Uterus (tissue), 3 donors: ENCODE measurements at regions not wholly inside any gene's neighbourhood (a gene's known extent, or its start where the extent isn't known, plus 50 kb on each side); places are given as distances from the start of the nearest gene placed in this dataset.

Experiments
- DNase-seq, 2 donors: peaks; one replicate each; pipeline ENCODE4 v3.0.0-alpha.2; 2019 to 2020
- H3K27ac ChIP-seq, 2 donors: fragments of 200-600 bp; sonication (generic); 1 replicate in 1 of 2; 2 replicates in 1 of 2; pipeline ENCODE4 v1.5.1; 2016 to 2018
- H3K27me3 ChIP-seq, 2 donors: fragments of 200-600 bp; sonication (generic); one replicate each; pipeline ENCODE4 v1.5.1; 2018 to 2019; ENCODE audit warnings: control low read depth in 1 of 2
- H3K36me3 ChIP-seq, 2 donors: fragments of 200-600 bp; sonication (generic); one replicate each; pipeline ENCODE4 v1.5.1; 2019; ENCODE audit warnings: control low read depth in 1 of 2
- H3K4me1 ChIP-seq, 2 donors: fragments of 200-600 bp; sonication (generic); one replicate each; pipeline ENCODE4 v1.5.1; 2018 to 2019; ENCODE audit warnings: control low read depth in 1 of 2
- H3K4me3 ChIP-seq, 2 donors: fragments of 200-600 bp; sonication (generic); 1 replicate in 1 of 2; 2 replicates in 1 of 2; pipeline ENCODE4 v1.5.1; 2018 to 2019; ENCODE audit warnings: mild to moderate bottlenecking in 1 of 2
- H3K9me3 ChIP-seq, 2 donors: fragments of 200-600 bp; sonication (generic); one replicate each; pipeline ENCODE4 v1.5.1; 2019; ENCODE audit warnings: control low read depth in 1 of 2
- POLR2A ChIP-seq, 2 donors: fragments of 450-650 bp; IDR thresholded peaks; one replicate each; pipeline ENCODE4 v1.6.1; 2016; ENCODE audit warnings: antibody characterized with exemption in 2 of 2, mild to moderate bottlenecking in 1 of 2, moderate library complexity in 1 of 2
- intact Hi-C: fragments of 100-400 bp; cut with DNase I; formaldehyde crosslinking; loops from one replicate; pipeline ENCODE4 v1.15.1; 2023; ENCODE audit warnings: low total_unique reads
- TF ChIP-seq, protein P1 (sequence below), 4 experiments: fragments of 200-600 bp in 2 of 4; fragments of 450-650 bp in 2 of 4; sonication (generic) in 2 of 4; IDR thresholded peaks; one replicate each; pipeline ENCODE4 v1.5.1; 2016 to 2019; ENCODE audit warnings: antibody characterized with exemption in 4 of 4, mild to moderate bottlenecking in 2 of 4, moderate library complexity in 1 of 4
- donor health status: DM: yes; HTN: yes; CAD: no.

- no peak for DNase-seq
- intact Hi-C loops: no loop called here
- H3K4me3 ChIP-seq: no peak overlapping the region
- H3K9me3 ChIP-seq: no peaks in the 10 kb centered on the region
- no peaks in the 10 kb centered on the region for H3K36me3 ChIP-seq
- TF ChIP-seq, protein P1, sequence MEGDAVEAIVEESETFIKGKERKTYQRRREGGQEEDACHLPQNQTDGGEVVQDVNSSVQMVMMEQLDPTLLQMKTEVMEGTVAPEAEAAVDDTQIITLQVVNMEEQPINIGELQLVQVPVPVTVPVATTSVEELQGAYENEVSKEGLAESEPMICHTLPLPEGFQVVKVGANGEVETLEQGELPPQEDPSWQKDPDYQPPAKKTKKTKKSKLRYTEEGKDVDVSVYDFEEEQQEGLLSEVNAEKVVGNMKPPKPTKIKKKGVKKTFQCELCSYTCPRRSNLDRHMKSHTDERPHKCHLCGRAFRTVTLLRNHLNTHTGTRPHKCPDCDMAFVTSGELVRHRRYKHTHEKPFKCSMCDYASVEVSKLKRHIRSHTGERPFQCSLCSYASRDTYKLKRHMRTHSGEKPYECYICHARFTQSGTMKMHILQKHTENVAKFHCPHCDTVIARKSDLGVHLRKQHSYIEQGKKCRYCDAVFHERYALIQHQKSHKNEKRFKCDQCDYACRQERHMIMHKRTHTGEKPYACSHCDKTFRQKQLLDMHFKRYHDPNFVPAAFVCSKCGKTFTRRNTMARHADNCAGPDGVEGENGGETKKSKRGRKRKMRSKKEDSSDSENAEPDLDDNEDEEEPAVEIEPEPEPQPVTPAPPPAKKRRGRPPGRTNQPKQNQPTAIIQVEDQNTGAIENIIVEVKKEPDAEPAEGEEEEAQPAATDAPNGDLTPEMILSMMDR (IDR thresholded peaks at IDR 0.05): no peak
- TF ChIP-seq POLR2A (IDR thresholded peaks at IDR 0.05): no peak
- no peaks in the 10 kb centered on the region for H3K27me3 ChIP-seq
- no peaks in the 10 kb centered on the region for H3K4me1 ChIP-seq
- H3K27ac ChIP-seq: no peak overlapping the region
These were observed 165.0 kb upstream of the NCKAP5 start for GRCh38 chr2:133732982-133733900.

GRCh38 chr2:133733901-133734255 is 165.6 kb upstream of the NCKAP5 start:
- TF ChIP-seq, protein P1 (IDR thresholded peaks at IDR 0.05): no peak
- no peak for TF ChIP-seq POLR2A (IDR thresholded peaks at IDR 0.05)
- Histone ChIP-seq H3K4me1 (no peaks in the 10 kb centered on the region), H3K9me3 (no peaks in the 10 kb centered on the region), H3K27me3 (no peaks in the 10 kb centered on the region), H3K27ac (no peak overlapping the region), H3K36me3 (no peaks in the 10 kb centered on the region), H3K4me3 (no peak overlapping the region)
- intact Hi-C loops: no loop called here
- DNase-seq: no peak

DNA sequence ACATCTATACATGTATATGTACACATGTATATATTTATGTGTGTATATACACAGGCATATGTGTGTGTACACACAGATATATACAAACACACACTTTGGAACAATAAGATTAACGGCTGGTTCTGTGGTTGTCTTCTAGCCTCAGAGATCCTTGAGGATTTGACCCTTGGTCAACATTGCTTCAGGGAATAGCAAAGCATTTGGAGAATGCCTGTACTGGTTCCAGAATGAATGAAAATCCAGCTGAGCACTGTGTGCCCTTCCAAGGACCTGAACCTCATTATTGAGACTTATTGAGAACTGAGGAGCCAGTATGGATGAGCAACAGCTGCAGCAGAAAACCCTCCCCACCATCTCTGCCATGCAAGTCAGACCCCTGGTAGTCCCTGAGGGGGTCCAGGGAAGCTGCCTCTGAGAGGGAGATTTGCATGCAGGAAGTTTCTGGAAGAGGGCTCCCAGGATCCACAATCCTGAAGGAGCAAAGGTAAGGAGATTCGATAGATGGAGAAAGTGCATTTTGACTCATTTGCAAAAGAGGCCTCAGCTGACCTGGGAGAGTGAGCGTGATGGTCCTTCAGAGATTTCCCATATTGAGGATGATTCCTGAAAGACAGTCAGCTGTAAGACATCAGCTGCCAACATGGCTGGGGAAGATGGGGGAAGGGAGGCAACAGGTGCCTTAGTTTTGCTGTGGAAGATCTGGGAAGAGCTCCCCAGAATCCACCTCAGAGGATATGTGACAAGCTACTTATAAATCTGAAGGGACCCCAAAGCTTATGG is 166.6 kb upstream of the NCKAP5 start:
- no peaks in the 10 kb centered on the region for H3K9me3 ChIP-seq
- no peaks in the 10 kb centered on the region for H3K27me3 ChIP-seq
- H3K4me3 ChIP-seq: no peak overlapping the region
- no peak for DNase-seq
- no peaks in the 10 kb centered on the region for H3K36me3 ChIP-seq
- TF ChIP-seq POLR2A (IDR thresholded peaks at IDR 0.05): no peak
- TF ChIP-seq, protein P1 (IDR thresholded peaks at IDR 0.05): no peak
- H3K27ac ChIP-seq: no peak overlapping the region
- H3K4me1 ChIP-seq: no peaks in the 10 kb centered on the region
- intact Hi-C loops: no loop called here

GRCh38 chr2:133736674-133737073 is 168.4 kb upstream of the NCKAP5 start:
- no peak overlapping the region for H3K27ac ChIP-seq
- H3K4me1 ChIP-seq: no peaks in the 10 kb centered on the region
- intact Hi-C loops: no loop called here
- no peaks in the 10 kb centered on the region for H3K36me3 ChIP-seq
- no peak overlapping the region for H3K4me3 ChIP-seq
- H3K27me3 ChIP-seq: no peaks in the 10 kb centered on the region
- no peaks in the 10 kb centered on the region for H3K9me3 ChIP-seq
- TF ChIP-seq, protein P1 (IDR thresholded peaks at IDR 0.05): no peak
- no peak for TF ChIP-seq POLR2A (IDR thresholded peaks at IDR 0.05)
- DNase-seq: no peak
